ENCODE measurements at regions not wholly inside any gene's neighbourhood (a gene's known extent, or its start where the extent isn't known, plus 50 kb on each side); places are given as distances from the start of the nearest gene placed in this dataset.
"Not testable (repeated sequence)": the region's sequence is repeated elsewhere in the genome, so short reads cannot be mapped to it uniquely, and the experiment has no call there.

GRCh38 chr6:15184441-15184861 is 61.4 kb upstream of the JARID2 start:
- Histone ChIP-seq H4K20me1 (ENCODE audit: insufficient read depth) (no peaks in the 10 kb centered on the region), H3K79me2 (ENCODE audit: insufficient read depth) (no peaks in the 10 kb centered on the region), H3K4me3 (ENCODE audit: low read depth in 2 of 2, low read length in 1 of 2) (no peak overlapping the region), H3K9ac (no peak overlapping the region), H3K4me1 (ENCODE audit: control insufficient read depth in 1 of 2, insufficient read depth in 2 of 2, low read depth in 1 of 2, low read length in 1 of 2) (no peaks in the 10 kb centered on the region), H3K9me2 (no peaks in the 10 kb centered on the region), H2AFZ (ENCODE audit: low read depth) (no peak overlapping the region), H3K27ac (ENCODE audit: low read depth in 2 of 2, low read length in 1 of 2) (no peak overlapping the region), H3F3A (replicated peaks; ENCODE audit: insufficient read depth) (no peaks in the 10 kb centered on the region), H3K27me3 (ENCODE audit: insufficient read depth) (no peaks in the 10 kb centered on the region), H3K4me2 (no peak overlapping the region), H3K36me3 (replicated peaks in 1 of 2; ENCODE audit: control insufficient read depth in 1 of 2, insufficient read depth in 2 of 2, low read length in 1 of 2) (no peaks in the 10 kb centered on the region), H3K9me3 (no peaks in the 10 kb centered on the region)
- TF ChIP-seq FOSL2 (IDR thresholded peaks at IDR 0.05; ENCODE audit: borderline replicate concordance, low read depth) (no peak), EP300 (IDR thresholded peaks at IDR 0.05; ENCODE audit: borderline replicate concordance in 1 of 2, low read depth in 1 of 2, low read length in 1 of 2) (no peak), RAD21 (IDR thresholded peaks at IDR 0.05; ENCODE audit: low read length) (no peak), USF2 (IDR thresholded peaks at IDR 0.05; ENCODE audit: borderline replicate concordance, low read depth, low read length) (no peak), ELF1 (IDR thresholded peaks at IDR 0.05) (no peak), SMC3 (IDR thresholded peaks at IDR 0.05; ENCODE audit: low read depth, low read length) (no peak), GABPA (IDR thresholded peaks at IDR 0.05; ENCODE audit: low read depth) (no peak), USF1 (IDR thresholded peaks at IDR 0.05; ENCODE audit: borderline replicate concordance, low read depth) (no peak), GATA2 (CRISPR knock-in tag; IDR thresholded peaks at IDR 0.05) (no peak), ZBTB33 (IDR thresholded peaks at IDR 0.05; ENCODE audit: borderline replicate concordance, low read depth) (no peak), POLR2AphosphoS5 (IDR thresholded peaks at IDR 0.05; ENCODE audit: low read depth, low read length) (no peak), IRF3 (IDR thresholded peaks at IDR 0.05; ENCODE audit: low read depth, low read length) (no peak), SIN3A (IDR thresholded peaks at IDR 0.05; ENCODE audit: borderline replicate concordance, low read depth, low read length) (no peak), PBX3 (IDR thresholded peaks at IDR 0.05) (no peak), TAF1 (IDR thresholded peaks at IDR 0.05; ENCODE audit: borderline replicate concordance, low read depth, low read length) (no peak), NFIC (IDR thresholded peaks at IDR 0.05; ENCODE audit: borderline replicate concordance) (no peak), FOXJ3 (CRISPR knock-in tag; IDR thresholded peaks at IDR 0.05) (no peak)
- DNase-seq = no peak
- ChIA-PET CTCF (no interaction called here), POLR2A (interaction anchor here (0.5 kb wide), 1 partner anchor 20 kb away, joined by 4 read pairs; no protein-coding TSS in a partner anchor)
- 37% methylated on average over 2 of the region's 2 CpGs for WGBS (ENCODE audit: low lambda C conversion rate)

- POLR2A ChIA-PET; H4K20me1 ChIP-seq (ENCODE audit: insufficient read depth); H3K4me1 ChIP-seq (ENCODE audit: control insufficient read depth in 1 of 2, insufficient read depth in 2 of 2, low read depth in 1 of 2, low read length in 1 of 2); H3K4me3 ChIP-seq (ENCODE audit: low read depth in 2 of 2, low read length in 1 of 2); H3K27ac ChIP-seq (ENCODE audit: low read depth in 2 of 2, low read length in 1 of 2); H3K9ac ChIP-seq; H3K9me2 ChIP-seq; H3K27me3 ChIP-seq (ENCODE audit: insufficient read depth); DNase-seq; H3F3A ChIP-seq (replicated peaks; ENCODE audit: insufficient read depth); H3K9me3 ChIP-seq; H3K4me2 ChIP-seq; H3K36me3 ChIP-seq (replicated peaks in 1 of 2; ENCODE audit: control insufficient read depth in 1 of 2, insufficient read depth in 2 of 2, low read length in 1 of 2); H3K79me2 ChIP-seq (ENCODE audit: insufficient read depth); CTCF ChIA-PET; H2AFZ ChIP-seq (ENCODE audit: low read depth): not testable (repeated sequence)
- WGBS (ENCODE audit: low lambda C conversion rate) = 85% methylated on average over 8 of the region's 8 CpGs
Measured at GRCh38 chr6:15185111-15185510, 60.8 kb upstream of the JARID2 start.

- H3K9me2 ChIP-seq; CTCF ChIA-PET; H3F3A ChIP-seq (replicated peaks; ENCODE audit: insufficient read depth); H3K9ac ChIP-seq; DNase-seq; H3K36me3 ChIP-seq (replicated peaks in 1 of 2; ENCODE audit: control insufficient read depth in 1 of 2, insufficient read depth in 2 of 2, low read length in 1 of 2); H4K20me1 ChIP-seq (ENCODE audit: insufficient read depth); H3K9me3 ChIP-seq; H3K4me3 ChIP-seq (ENCODE audit: low read depth in 2 of 2, low read length in 1 of 2); H3K4me2 ChIP-seq; H3K27me3 ChIP-seq (ENCODE audit: insufficient read depth); H3K79me2 ChIP-seq (ENCODE audit: insufficient read depth); H3K4me1 ChIP-seq (ENCODE audit: control insufficient read depth in 1 of 2, insufficient read depth in 2 of 2, low read depth in 1 of 2, low read length in 1 of 2); H3K27ac ChIP-seq (ENCODE audit: low read depth in 2 of 2, low read length in 1 of 2); POLR2A ChIA-PET; H2AFZ ChIP-seq (ENCODE audit: low read depth): not testable (repeated sequence)
- WGBS (ENCODE audit: low lambda C conversion rate) = 76% methylated on average over 10 of the region's 10 CpGs
Measured at GRCh38 chr6:15193451-15193850, 52.4 kb upstream of the JARID2 start.

Data from SK-N-SH (cell line).